K562 (cell line): ENCODE measurements at regions not wholly inside any gene's neighbourhood (a gene's known extent, or its start where the extent isn't known, plus 50 kb on each side); places are given as distances from the start of the nearest gene placed in this dataset.

Experiments
- CTCF ChIP-seq, 3 experiments: IDR thresholded peaks in 2 of 3; conservative IDR thresholded peaks in 1 of 3; 2 replicates each; pipeline ENCODE4 v1.5.1; 2011 to 2012; ENCODE audit warnings: low read length in 3 of 3, mild to moderate bottlenecking in 3 of 3, control low read depth in 2 of 3, improper control_type of control experiment in 1 of 3, inconsistent platforms in 1 of 3, low read depth in 1 of 3, mixed read lengths in 1 of 3, moderate library complexity in 1 of 3; ENCODE audit not compliant: insufficient read depth in 2 of 3
- GABPA ChIP-seq: fragments of 200-800 bp; sonication (Bioruptor generic); conservative IDR thresholded peaks from 2 replicates; pipeline ENCODE4 v1.6.1; 2016; ENCODE audit warnings: low read depth, missing genetic modification characterization, missing compliant biosample characterization
- MLLT1 ChIP-seq, 2 experiments: fragments of 450-650 bp; IDR thresholded peaks; 2 replicates each; pipeline ENCODE4 v1.6.1; 2016
- NCOA2 ChIP-seq, 2 experiments: fragments of 450-650 bp; IDR thresholded peaks; 2 replicates each; pipeline ENCODE4 v1.6.1; 2018; ENCODE audit warnings: mild to moderate bottlenecking in 2 of 2, moderate library complexity in 1 of 2; ENCODE audit not compliant: partially characterized antibody in 2 of 2
- PCBP2 ChIP-seq: fragments of 200-400 bp; formaldehyde crosslinking; IDR thresholded peaks from 2 replicates; pipeline ENCODE4 v1.6.1; 2018; ENCODE audit warnings: low read length, low read depth, mild to moderate bottlenecking, moderate library complexity; ENCODE audit not compliant: poor library complexity, severe bottlenecking
- PTRF ChIP-seq: fragments of 450-650 bp; IDR thresholded peaks from 2 replicates; pipeline ENCODE4 v1.6.1; 2016; ENCODE audit warnings: mild to moderate bottlenecking, missing genetic modification characterization, missing compliant biosample characterization
- RAD51 ChIP-seq: fragments of 450-650 bp; IDR thresholded peaks from 2 replicates; pipeline ENCODE4 v1.7.1; 2016; ENCODE audit warnings: low read depth, mild to moderate bottlenecking, borderline replicate concordance
- RCOR1 ChIP-seq, 2 experiments: IDR thresholded peaks; 2 replicates each; pipeline ENCODE4 v1.6.1; 2012; ENCODE audit warnings: low read depth in 2 of 2, low read length in 2 of 2, borderline replicate concordance in 1 of 2, improper control_type of control experiment in 1 of 2
- TBL1XR1 ChIP-seq, 2 experiments: IDR thresholded peaks; 2 replicates each; pipeline ENCODE4 v1.6.1; 2012; ENCODE audit warnings: improper control_type of control experiment in 2 of 2, low read length in 2 of 2, mild to moderate bottlenecking in 1 of 2
- ZNF512 ChIP-seq: IDR thresholded peaks from 2 replicates; pipeline ENCODE4 v1.6.1; 2016; ENCODE audit warnings: missing genetic modification characterization, missing compliant biosample characterization
- TF ChIP-seq, protein P1 (sequence below): sonication (generic); formaldehyde crosslinking; IDR thresholded peaks from 2 replicates; pipeline ENCODE4 v1.4.0; 2020; ENCODE audit warnings: mild to moderate bottlenecking, missing genetic modification reagents
- TF ChIP-seq, protein P2 (sequence below): sonication (generic); formaldehyde crosslinking; IDR thresholded peaks from 2 replicates; pipeline ENCODE4 v1.8.0; 2023; ENCODE audit warnings: missing genetic modification reagents, mild to moderate bottlenecking, borderline replicate concordance

DNA sequence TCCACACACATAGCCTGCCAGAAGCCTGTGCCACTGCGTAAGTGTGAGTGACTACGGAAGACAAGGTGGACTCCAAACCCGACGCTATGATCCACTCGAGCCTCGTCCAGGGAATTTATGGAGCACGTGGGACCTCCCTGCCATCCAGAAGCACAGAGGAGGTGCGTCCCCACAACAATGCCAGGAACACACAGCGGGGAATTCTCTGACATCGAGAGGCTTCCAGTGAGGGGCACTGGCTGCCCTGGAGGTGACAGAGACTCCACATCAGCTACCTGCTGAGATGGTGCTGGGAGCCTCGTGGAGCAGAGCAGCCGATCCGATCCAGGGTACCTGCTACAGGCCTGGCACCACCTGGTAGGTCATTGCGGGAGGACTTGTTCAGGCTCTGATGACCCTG, 72.2 kb upstream of the INSIG1 start:
- TF ChIP-seq NCOA2 (IDR thresholded peaks at IDR 0.05; ENCODE audit: partially characterized antibody in 2 of 2) (no peak), CTCF (IDR thresholded peaks at IDR 0.05 in 2 of 3, conservative IDR thresholded peaks at IDR 0.05 in 1 of 3; ENCODE audit: insufficient read depth in 2 of 3, low read depth in 1 of 3, low read length in 3 of 3) (no peak), ZNF512 (tag) (no peak), MLLT1 (IDR thresholded peaks at IDR 0.05) (no peak), PCBP2 (no peak), RCOR1 (IDR thresholded peaks at IDR 0.05; ENCODE audit: borderline replicate concordance in 1 of 2, low read depth in 2 of 2, low read length in 2 of 2) (no peak), RAD51 (no peak), PTRF (tag) (no peak), GABPA (tag) (no peak), TBL1XR1 (IDR thresholded peaks at IDR 0.05; ENCODE audit: low read length in 2 of 2) (no peak)
- TF ChIP-seq, protein P1, sequence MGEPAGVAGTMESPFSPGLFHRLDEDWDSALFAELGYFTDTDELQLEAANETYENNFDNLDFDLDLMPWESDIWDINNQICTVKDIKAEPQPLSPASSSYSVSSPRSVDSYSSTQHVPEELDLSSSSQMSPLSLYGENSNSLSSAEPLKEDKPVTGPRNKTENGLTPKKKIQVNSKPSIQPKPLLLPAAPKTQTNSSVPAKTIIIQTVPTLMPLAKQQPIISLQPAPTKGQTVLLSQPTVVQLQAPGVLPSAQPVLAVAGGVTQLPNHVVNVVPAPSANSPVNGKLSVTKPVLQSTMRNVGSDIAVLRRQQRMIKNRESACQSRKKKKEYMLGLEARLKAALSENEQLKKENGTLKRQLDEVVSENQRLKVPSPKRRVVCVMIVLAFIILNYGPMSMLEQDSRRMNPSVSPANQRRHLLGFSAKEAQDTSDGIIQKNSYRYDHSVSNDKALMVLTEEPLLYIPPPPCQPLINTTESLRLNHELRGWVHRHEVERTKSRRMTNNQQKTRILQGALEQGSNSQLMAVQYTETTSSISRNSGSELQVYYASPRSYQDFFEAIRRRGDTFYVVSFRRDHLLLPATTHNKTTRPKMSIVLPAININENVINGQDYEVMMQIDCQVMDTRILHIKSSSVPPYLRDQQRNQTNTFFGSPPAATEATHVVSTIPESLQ (CRISPR knock-in tag), result no peak
- TF ChIP-seq, protein P2, sequence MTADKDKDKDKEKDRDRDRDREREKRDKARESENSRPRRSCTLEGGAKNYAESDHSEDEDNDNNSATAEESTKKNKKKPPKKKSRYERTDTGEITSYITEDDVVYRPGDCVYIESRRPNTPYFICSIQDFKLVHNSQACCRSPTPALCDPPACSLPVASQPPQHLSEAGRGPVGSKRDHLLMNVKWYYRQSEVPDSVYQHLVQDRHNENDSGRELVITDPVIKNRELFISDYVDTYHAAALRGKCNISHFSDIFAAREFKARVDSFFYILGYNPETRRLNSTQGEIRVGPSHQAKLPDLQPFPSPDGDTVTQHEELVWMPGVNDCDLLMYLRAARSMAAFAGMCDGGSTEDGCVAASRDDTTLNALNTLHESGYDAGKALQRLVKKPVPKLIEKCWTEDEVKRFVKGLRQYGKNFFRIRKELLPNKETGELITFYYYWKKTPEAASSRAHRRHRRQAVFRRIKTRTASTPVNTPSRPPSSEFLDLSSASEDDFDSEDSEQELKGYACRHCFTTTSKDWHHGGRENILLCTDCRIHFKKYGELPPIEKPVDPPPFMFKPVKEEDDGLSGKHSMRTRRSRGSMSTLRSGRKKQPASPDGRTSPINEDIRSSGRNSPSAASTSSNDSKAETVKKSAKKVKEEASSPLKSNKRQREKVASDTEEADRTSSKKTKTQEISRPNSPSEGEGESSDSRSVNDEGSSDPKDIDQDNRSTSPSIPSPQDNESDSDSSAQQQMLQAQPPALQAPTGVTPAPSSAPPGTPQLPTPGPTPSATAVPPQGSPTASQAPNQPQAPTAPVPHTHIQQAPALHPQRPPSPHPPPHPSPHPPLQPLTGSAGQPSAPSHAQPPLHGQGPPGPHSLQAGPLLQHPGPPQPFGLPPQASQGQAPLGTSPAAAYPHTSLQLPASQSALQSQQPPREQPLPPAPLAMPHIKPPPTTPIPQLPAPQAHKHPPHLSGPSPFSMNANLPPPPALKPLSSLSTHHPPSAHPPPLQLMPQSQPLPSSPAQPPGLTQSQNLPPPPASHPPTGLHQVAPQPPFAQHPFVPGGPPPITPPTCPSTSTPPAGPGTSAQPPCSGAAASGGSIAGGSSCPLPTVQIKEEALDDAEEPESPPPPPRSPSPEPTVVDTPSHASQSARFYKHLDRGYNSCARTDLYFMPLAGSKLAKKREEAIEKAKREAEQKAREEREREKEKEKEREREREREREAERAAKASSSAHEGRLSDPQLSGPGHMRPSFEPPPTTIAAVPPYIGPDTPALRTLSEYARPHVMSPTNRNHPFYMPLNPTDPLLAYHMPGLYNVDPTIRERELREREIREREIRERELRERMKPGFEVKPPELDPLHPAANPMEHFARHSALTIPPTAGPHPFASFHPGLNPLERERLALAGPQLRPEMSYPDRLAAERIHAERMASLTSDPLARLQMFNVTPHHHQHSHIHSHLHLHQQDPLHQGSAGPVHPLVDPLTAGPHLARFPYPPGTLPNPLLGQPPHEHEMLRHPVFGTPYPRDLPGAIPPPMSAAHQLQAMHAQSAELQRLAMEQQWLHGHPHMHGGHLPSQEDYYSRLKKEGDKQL (CRISPR knock-in tag), result no peak
